Subcutaneous abdominal adipose tissue (tissue), 5 donors: ENCODE measurements at regions not wholly inside any gene's neighbourhood (a gene's known extent, or its start where the extent isn't known, plus 50 kb on each side); places are given as distances from the start of the nearest gene placed in this dataset.

Source experiments
- H3K27ac ChIP-seq: one replicate; pipeline ENCODE4 v1.7.0; 2013; ENCODE audit warnings: low read depth, mild to moderate bottlenecking, inconsistent platforms, low read length, moderate library complexity
- H3K27me3 ChIP-seq, 5 donors: one replicate each; pipeline ENCODE4 v1.7.0; 2013; ENCODE audit warnings: low read length in 5 of 5, inconsistent platforms in 1 of 5; ENCODE audit not compliant: control insufficient read depth in 5 of 5, insufficient read depth in 4 of 5
- H3K36me3 ChIP-seq, 5 donors: one replicate each; pipeline ENCODE4 v1.7.0; 2013; ENCODE audit warnings: low read length in 5 of 5; ENCODE audit not compliant: control insufficient read depth in 5 of 5, insufficient read depth in 5 of 5
- H3K4me1 ChIP-seq, 5 donors: one replicate each; pipeline ENCODE4 v1.7.0; 2013; ENCODE audit warnings: low read length in 5 of 5, mild to moderate bottlenecking in 3 of 5, moderate library complexity in 1 of 5; ENCODE audit not compliant: control insufficient read depth in 5 of 5, insufficient read depth in 5 of 5
- H3K4me3 ChIP-seq, 5 donors: one replicate each; pipeline ENCODE4 v1.7.0; 2013; ENCODE audit warnings: low read length in 5 of 5, low read depth in 1 of 5
- H3K9ac ChIP-seq, 5 donors: one replicate each; pipeline ENCODE4 v1.7.0; 2013; ENCODE audit warnings: low read length in 5 of 5, mild to moderate bottlenecking in 4 of 5, moderate library complexity in 3 of 5
- H3K9me3 ChIP-seq, 5 donors: one replicate each; pipeline ENCODE4 v1.7.0; 2013; ENCODE audit warnings: low read length in 5 of 5; ENCODE audit not compliant: control insufficient read depth in 5 of 5
- donor health status: healthy.
- donor health status: healthy.
- donor health status: healthy.
- donor health status: healthy.
- donor health status: healthy.

DNA sequence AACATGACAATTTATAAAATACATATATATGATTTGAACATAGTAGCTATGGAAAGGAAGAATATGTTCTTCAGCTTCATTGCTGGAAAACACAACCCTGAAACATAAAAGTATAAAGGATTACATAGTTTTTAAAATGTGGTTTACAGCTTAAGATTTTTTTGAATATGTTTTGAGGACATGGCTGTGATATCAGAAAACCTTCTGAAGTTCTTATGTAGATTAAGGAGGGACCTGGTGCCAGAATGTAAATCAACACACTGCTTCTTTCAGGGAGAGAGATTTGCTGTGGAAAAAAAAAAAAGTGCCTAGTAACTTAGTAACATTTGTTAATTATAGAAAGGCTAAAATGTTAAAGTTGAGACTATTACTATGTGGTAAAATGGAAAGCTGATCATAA is 1261.8 kb downstream of the ADGRL3 start:
- H3K36me3 ChIP-seq: no peaks in the 10 kb centered on the region
- H3K4me1 ChIP-seq: no peaks in the 10 kb centered on the region
- no peak overlapping the region for H3K4me3 ChIP-seq
- no peaks in the 10 kb centered on the region for H3K27me3 ChIP-seq
- no peaks in the 10 kb centered on the region for H3K9me3 ChIP-seq
- no peak overlapping the region for H3K9ac ChIP-seq
- no peak overlapping the region for H3K27ac ChIP-seq

DNA sequence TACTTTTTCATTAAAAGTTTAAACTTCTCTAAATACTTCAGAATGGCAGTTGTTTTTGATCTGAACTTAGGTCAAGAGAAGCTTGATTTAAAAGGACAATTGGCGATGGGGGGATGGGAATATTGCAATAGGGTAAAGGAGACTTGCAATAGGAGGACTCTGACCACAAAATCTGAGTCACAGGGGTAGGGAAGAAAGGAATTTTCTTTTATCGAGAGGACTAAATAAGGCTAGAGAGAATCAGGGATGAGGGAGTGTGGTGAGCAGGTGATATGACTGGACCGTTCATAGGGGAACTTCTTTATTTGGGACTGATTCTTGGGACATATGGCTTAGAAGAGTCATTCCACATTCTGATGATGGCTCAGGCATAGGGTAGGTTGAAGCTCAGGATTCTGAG is 1260.2 kb downstream of the ADGRL3 start:
- no peaks in the 10 kb centered on the region for H3K36me3 ChIP-seq
- H3K9me3 ChIP-seq: no peaks in the 10 kb centered on the region

DNA sequence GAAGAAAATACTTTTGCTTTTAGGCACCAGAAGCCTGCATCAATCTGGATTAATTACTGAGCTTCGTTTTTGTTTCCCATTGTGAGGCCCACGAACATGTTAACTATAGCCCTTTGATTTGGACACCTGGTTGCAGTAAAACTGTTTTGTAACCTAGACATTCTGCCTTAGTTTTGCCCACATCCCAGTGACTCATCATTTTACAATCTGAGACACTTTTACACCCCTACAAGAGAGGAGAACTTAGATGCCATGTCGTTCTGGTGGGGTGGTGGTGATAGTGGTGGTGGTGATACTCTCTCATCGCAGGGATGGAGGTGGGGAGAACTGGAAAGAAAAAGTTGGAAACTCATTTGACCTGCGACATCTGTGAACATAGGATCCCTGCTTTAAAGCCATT is 1257.2 kb downstream of the ADGRL3 start:
- Histone ChIP-seq H3K9me3 (no peaks in the 10 kb centered on the region), H3K9ac (no peak overlapping the region), H3K27ac (no peak overlapping the region), H3K4me3 (no peak overlapping the region), H3K27me3 (no peaks in the 10 kb centered on the region), H3K36me3 (no peaks in the 10 kb centered on the region), H3K4me1 (no peaks in the 10 kb centered on the region)

More for the DNA sequence above, 1260.2 kb downstream of the ADGRL3 start:
- H3K9ac ChIP-seq: no peak overlapping the region
- H3K27ac ChIP-seq: no peak overlapping the region
- no peak overlapping the region for H3K4me3 ChIP-seq
- no peaks in the 10 kb centered on the region for H3K27me3 ChIP-seq
- no peaks in the 10 kb centered on the region for H3K4me1 ChIP-seq

DNA sequence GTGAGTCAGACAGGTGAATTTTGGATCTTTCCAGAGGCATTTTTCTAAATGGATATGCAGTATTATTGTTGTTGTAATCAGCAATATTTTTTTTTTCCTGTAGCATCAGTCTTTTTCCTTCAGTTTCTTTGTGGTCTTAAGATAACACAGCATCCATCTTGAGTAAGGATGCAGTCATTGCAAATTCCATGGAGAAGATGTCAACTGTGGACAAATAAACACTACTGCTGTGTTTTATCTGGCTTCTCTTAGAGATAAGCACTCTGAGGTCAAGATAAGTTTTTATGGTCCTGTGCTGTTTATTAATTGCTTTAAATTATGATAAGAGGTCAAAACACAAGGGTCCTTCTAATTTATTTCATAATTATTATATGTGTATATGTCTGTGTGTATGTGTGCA is 1255.7 kb downstream of the ADGRL3 start:
- Histone ChIP-seq H3K4me3 (no peak overlapping the region), H3K4me1 (no peaks in the 10 kb centered on the region), H3K27ac (no peak overlapping the region), H3K9me3 (no peaks in the 10 kb centered on the region), H3K27me3 (no peaks in the 10 kb centered on the region), H3K36me3 (no peaks in the 10 kb centered on the region), H3K9ac (no peak overlapping the region)

DNA sequence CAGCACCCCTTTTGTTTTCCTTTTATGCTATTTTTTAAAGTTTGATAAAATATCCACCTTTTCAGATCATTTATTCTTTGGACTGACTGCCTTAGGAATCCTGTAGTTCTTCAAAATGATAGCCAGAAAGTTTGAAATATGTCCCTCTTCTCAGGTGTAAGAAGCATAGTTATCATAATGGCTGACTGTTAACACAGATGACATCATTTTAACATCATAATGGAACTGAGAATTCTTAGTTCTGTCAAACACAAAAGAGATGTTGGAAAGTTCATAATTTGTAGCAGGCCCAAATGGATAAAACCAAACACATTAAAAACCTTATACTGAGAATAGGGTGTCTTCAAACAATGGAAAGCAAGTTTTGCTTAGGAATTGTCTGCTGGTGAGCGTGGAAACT is 1254.4 kb downstream of the ADGRL3 start:
- H3K4me3 ChIP-seq: no peak overlapping the region
- H3K9me3 ChIP-seq: no peaks in the 10 kb centered on the region
- H3K27me3 ChIP-seq: no peaks in the 10 kb centered on the region
- no peaks in the 10 kb centered on the region for H3K36me3 ChIP-seq
- no peak overlapping the region for H3K27ac ChIP-seq
- H3K4me1 ChIP-seq: no peaks in the 10 kb centered on the region
- no peak overlapping the region for H3K9ac ChIP-seq

DNA sequence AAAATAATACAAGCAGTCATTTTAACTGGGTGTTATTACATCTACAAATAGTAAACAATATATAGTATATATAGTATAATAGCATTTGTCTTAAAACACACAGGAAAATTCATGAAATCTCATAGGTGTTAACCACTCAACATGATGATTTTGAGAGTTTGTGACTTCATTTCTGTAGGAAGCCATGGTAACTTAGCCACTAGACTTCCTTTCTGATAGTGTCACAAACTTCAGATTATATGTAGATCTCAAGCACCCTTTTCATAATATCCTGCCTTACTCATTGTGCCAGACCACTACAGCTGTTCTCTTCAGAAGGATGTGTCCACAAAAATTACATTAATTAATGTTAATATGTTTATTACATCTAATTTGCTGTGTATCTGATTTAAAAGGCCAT is 1250.6 kb downstream of the ADGRL3 start:
- Histone ChIP-seq H3K4me3 (no peak overlapping the region), H3K36me3 (no peaks in the 10 kb centered on the region), H3K27ac (no peak overlapping the region), H3K9ac (no peak overlapping the region), H3K4me1 (no peaks in the 10 kb centered on the region), H3K27me3 (no peaks in the 10 kb centered on the region), H3K9me3 (peaks cover 0 to 3% (median 0%) of the 10 kb centered on the region in 5 donors)

DNA sequence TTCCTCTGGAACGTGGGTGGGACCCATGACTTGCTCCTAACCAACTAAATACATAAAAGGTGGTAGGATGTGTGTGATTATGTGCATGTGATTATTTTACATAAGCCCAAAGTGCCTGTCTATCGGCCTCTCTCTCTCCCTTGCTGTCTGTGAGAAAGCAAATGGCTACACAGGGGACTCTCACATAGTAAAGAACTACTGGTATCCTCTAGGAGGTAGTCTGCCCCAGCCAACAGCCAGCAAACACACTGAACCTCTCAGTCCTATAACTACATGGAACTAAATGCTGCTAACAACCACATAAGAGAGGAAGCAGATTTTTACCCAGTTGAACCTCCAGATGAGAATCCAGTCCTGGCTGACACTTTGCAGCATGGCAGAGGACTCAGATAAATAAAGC is 1249.4 kb downstream of the ADGRL3 start:
- no peaks in the 10 kb centered on the region for H3K27me3 ChIP-seq
- H3K9ac ChIP-seq: no peak overlapping the region
- H3K27ac ChIP-seq: no peak overlapping the region
- H3K9me3 ChIP-seq: peaks cover 0 to 3% (median 0%) of the 10 kb centered on the region in 5 donors
- no peaks in the 10 kb centered on the region for H3K36me3 ChIP-seq
- H3K4me1 ChIP-seq: no peaks in the 10 kb centered on the region
- no peak overlapping the region for H3K4me3 ChIP-seq

DNA sequence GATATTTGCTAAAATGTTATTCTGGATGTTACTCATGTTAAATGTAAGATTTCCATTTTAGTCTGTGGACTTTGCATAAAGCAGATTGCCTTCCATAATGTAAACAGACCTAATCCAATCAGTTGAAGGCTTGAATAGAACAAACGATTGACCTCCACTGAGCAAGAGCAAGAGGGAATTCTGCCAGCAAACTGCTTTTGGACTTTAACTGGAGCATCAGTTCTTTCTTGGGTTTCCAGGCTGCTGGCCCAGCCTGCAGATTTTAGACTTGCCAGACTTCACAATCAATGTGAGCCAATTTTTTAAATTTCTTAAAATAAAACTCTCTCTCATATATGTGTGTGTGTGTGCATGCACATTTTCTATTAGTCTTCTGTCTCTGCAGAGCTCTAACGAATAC is 1248.8 kb downstream of the ADGRL3 start:
- H3K4me3 ChIP-seq: no peak overlapping the region
- no peaks in the 10 kb centered on the region for H3K4me1 ChIP-seq
- no peak overlapping the region for H3K9ac ChIP-seq
- H3K9me3 ChIP-seq: peaks cover 0 to 3% (median 0%) of the 10 kb centered on the region in 5 donors
- H3K36me3 ChIP-seq: no peaks in the 10 kb centered on the region
- no peaks in the 10 kb centered on the region for H3K27me3 ChIP-seq
- H3K27ac ChIP-seq: no peak overlapping the region

DNA sequence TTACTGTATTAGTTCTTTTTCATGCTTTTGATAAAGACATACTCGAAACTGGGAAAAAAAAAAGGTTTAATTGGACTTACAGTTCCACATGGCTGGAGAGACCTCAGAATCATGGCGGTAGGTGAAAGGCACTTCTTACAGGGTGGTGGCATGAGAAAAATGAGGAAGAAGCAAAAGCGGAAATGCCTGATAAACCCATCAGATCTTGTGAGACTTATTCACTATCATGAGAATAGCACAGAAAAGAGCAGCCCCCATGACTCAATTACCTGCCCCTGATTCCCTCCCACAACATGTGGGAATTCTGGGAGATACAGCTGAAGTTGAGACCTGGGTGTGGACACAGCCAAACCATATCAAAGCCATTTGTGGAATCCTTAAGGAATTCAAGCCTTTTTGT is 1238.9 kb downstream of the ADGRL3 start:
- Histone ChIP-seq H3K4me1 (no peaks in the 10 kb centered on the region), H3K27me3 (no peaks in the 10 kb centered on the region), H3K4me3 (no peak overlapping the region), H3K36me3 (no peaks in the 10 kb centered on the region), H3K27ac (no peak overlapping the region), H3K9ac (no peak overlapping the region), H3K9me3 (peaks cover 0 to 16% (median 4%) of the 10 kb centered on the region in 5 donors)

DNA sequence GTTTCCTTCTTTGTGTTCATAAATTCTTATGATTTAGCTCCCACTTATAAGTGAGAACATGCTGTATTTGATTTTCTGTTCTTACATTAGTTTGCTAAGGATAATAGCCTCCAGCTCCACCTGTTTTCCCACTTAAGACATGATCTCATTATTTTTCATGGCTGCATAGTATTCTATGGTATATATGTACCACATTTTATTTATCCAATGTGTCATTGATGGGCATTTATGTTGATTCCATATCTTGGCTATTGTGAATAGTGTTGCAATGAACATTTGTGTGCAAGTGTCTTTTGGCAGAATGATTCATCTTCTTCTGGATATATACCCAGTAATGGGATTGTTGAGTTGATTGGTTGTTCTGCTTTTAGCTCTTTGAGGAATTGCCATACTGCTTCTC is 1234.8 kb downstream of the ADGRL3 start:
- H3K4me3 ChIP-seq: no peak overlapping the region
- H3K9ac ChIP-seq: no peak overlapping the region
- no peaks in the 10 kb centered on the region for H3K4me1 ChIP-seq
- no peaks in the 10 kb centered on the region for H3K27me3 ChIP-seq
- no peaks in the 10 kb centered on the region for H3K36me3 ChIP-seq
- peaks cover 0 to 10% (median 2%) of the 10 kb centered on the region in 5 donors for H3K9me3 ChIP-seq
- H3K27ac ChIP-seq: no peak overlapping the region
